ENCODE measurements at regions not wholly inside any gene's neighbourhood (a gene's known extent, or its start where the extent isn't known, plus 50 kb on each side); places are given as distances from the start of the nearest gene placed in this dataset.

- no peak for TF ChIP-seq ZNF274 (IDR thresholded peaks at IDR 0.05; ENCODE audit: low read depth, low read length)
- no peak overlapping the region for H3K4me3 ChIP-seq (ENCODE audit: low read length)
These were observed 79.4 kb upstream of the ABCC4 start for GRCh38 chr13:95380468-95381211.

GRCh38 chr13:95381212-95381527 lies 79.9 kb upstream of the ABCC4 start:
- no peak for TF ChIP-seq ZNF274 (IDR thresholded peaks at IDR 0.05; ENCODE audit: low read depth, low read length)
- no peak overlapping the region for H3K4me3 ChIP-seq (ENCODE audit: low read length)

GRCh38 chr13:95382411-95382810 lies 81.2 kb upstream of the ABCC4 start:
- no peak for TF ChIP-seq ZNF274 (IDR thresholded peaks at IDR 0.05; ENCODE audit: low read depth, low read length)

GRCh38 chr13:95382916-95383315 lies 81.7 kb upstream of the ABCC4 start:
- no peak for TF ChIP-seq ZNF274 (IDR thresholded peaks at IDR 0.05; ENCODE audit: low read depth, low read length)
- H3K4me3 ChIP-seq (ENCODE audit: low read length) = no peak overlapping the region

More at GRCh38 chr13:95382411-95382810, 81.2 kb upstream of the ABCC4 start:
- H3K4me3 ChIP-seq (ENCODE audit: low read length) = no peak overlapping the region

- TF ChIP-seq ZNF274 (IDR thresholded peaks at IDR 0.05; ENCODE audit: low read depth, low read length) = no peak
- no peak overlapping the region for H3K4me3 ChIP-seq (ENCODE audit: low read length)
These were observed 84.1 kb upstream of the ABCC4 start for GRCh38 chr13:95385373-95385772.

GRCh38 chr13:95385798-95386197 lies 84.5 kb upstream of the ABCC4 start:
- TF ChIP-seq ZNF274 (IDR thresholded peaks at IDR 0.05; ENCODE audit: low read depth, low read length) = no peak
- no peak overlapping the region for H3K4me3 ChIP-seq (ENCODE audit: low read length)

- no peak for TF ChIP-seq ZNF274 (IDR thresholded peaks at IDR 0.05; ENCODE audit: low read depth, low read length)
- H3K4me3 ChIP-seq (ENCODE audit: low read length) = no peak overlapping the region
These were observed 85.1 kb upstream of the ABCC4 start for GRCh38 chr13:95386370-95386769.

- no peak for TF ChIP-seq ZNF274 (IDR thresholded peaks at IDR 0.05; ENCODE audit: low read depth, low read length)
- no peak overlapping the region for H3K4me3 ChIP-seq (ENCODE audit: low read length)
These were observed 86.5 kb upstream of the ABCC4 start for GRCh38 chr13:95387733-95388207.

- no peak overlapping the region for H3K4me3 ChIP-seq (ENCODE audit: low read length)
- TF ChIP-seq ZNF274 (IDR thresholded peaks at IDR 0.05; ENCODE audit: low read depth, low read length) = no peak
These were observed 87.3 kb upstream of the ABCC4 start for GRCh38 chr13:95388420-95389079.

GRCh38 chr13:95391362-95391761 lies 90.1 kb upstream of the ABCC4 start:
- no peak overlapping the region for H3K4me3 ChIP-seq (ENCODE audit: low read length)
- no peak for TF ChIP-seq ZNF274 (IDR thresholded peaks at IDR 0.05; ENCODE audit: low read depth, low read length)

- H3K4me3 ChIP-seq (ENCODE audit: low read length) = no peak overlapping the region
- no peak for TF ChIP-seq ZNF274 (IDR thresholded peaks at IDR 0.05; ENCODE audit: low read depth, low read length)
These were observed 90.5 kb upstream of the ABCC4 start for GRCh38 chr13:95391785-95392184.

- TF ChIP-seq ZNF274 (IDR thresholded peaks at IDR 0.05; ENCODE audit: low read depth, low read length) = no peak
- no peak overlapping the region for H3K4me3 ChIP-seq (ENCODE audit: low read length)
These were observed 91.3 kb upstream of the ABCC4 start for GRCh38 chr13:95392597-95392996.

- no peak for TF ChIP-seq ZNF274 (IDR thresholded peaks at IDR 0.05; ENCODE audit: low read depth, low read length)
- H3K4me3 ChIP-seq (ENCODE audit: low read length) = peak overlapping the region; percentile 57; the same call in 1 of the 2 replicates
These were observed 102.3 kb upstream of the ABCC4 start for GRCh38 chr13:95403349-95404140.

GRCh38 chr13:95404141-95404882 lies 103.1 kb upstream of the ABCC4 start:
- TF ChIP-seq ZNF274 (IDR thresholded peaks at IDR 0.05; ENCODE audit: low read depth, low read length) = no peak
- H3K4me3 ChIP-seq (ENCODE audit: low read length) = peak overlapping the region; percentile 57; the same call in 1 of the 2 replicates

Measured in GM08714 (cell line).